Uterus (tissue), 3 donors: ENCODE measurements at regions not wholly inside any gene's neighbourhood (a gene's known extent, or its start where the extent isn't known, plus 50 kb on each side); places are given as distances from the start of the nearest gene placed in this dataset.

Experiments used
- DNase-seq, 2 donors: peaks; one replicate each; pipeline ENCODE4 v3.0.0-alpha.2; 2019 to 2020
- H3K27ac ChIP-seq, 2 donors: fragments of 200-600 bp; sonication (generic); 1 replicate in 1 of 2; 2 replicates in 1 of 2; pipeline ENCODE4 v1.5.1; 2016 to 2018
- H3K27me3 ChIP-seq, 2 donors: fragments of 200-600 bp; sonication (generic); one replicate each; pipeline ENCODE4 v1.5.1; 2018 to 2019; ENCODE audit warnings: control low read depth in 1 of 2
- H3K36me3 ChIP-seq, 2 donors: fragments of 200-600 bp; sonication (generic); one replicate each; pipeline ENCODE4 v1.5.1; 2019; ENCODE audit warnings: control low read depth in 1 of 2
- H3K4me1 ChIP-seq, 2 donors: fragments of 200-600 bp; sonication (generic); one replicate each; pipeline ENCODE4 v1.5.1; 2018 to 2019; ENCODE audit warnings: control low read depth in 1 of 2
- H3K4me3 ChIP-seq, 2 donors: fragments of 200-600 bp; sonication (generic); 1 replicate in 1 of 2; 2 replicates in 1 of 2; pipeline ENCODE4 v1.5.1; 2018 to 2019; ENCODE audit warnings: mild to moderate bottlenecking in 1 of 2
- H3K9me3 ChIP-seq, 2 donors: fragments of 200-600 bp; sonication (generic); one replicate each; pipeline ENCODE4 v1.5.1; 2019; ENCODE audit warnings: control low read depth in 1 of 2
- POLR2A ChIP-seq, 2 donors: fragments of 450-650 bp; IDR thresholded peaks; one replicate each; pipeline ENCODE4 v1.6.1; 2016; ENCODE audit warnings: antibody characterized with exemption in 2 of 2, mild to moderate bottlenecking in 1 of 2, moderate library complexity in 1 of 2
- intact Hi-C: fragments of 100-400 bp; cut with DNase I; formaldehyde crosslinking; loops from one replicate; pipeline ENCODE4 v1.15.1; 2023; ENCODE audit warnings: low total_unique reads
- TF ChIP-seq, protein P1 (sequence below), 4 experiments: fragments of 200-600 bp in 2 of 4; fragments of 450-650 bp in 2 of 4; sonication (generic) in 2 of 4; IDR thresholded peaks; one replicate each; pipeline ENCODE4 v1.5.1; 2016 to 2019; ENCODE audit warnings: antibody characterized with exemption in 4 of 4, mild to moderate bottlenecking in 2 of 4, moderate library complexity in 1 of 4
- donor health status: DM: yes; HTN: yes; CAD: no.

- H3K4me1 ChIP-seq: no peaks in the 10 kb centered on the region
- H3K27me3 ChIP-seq: no peaks in the 10 kb centered on the region
- intact Hi-C loops: no loop called here
- no peak for TF ChIP-seq POLR2A (IDR thresholded peaks at IDR 0.05)
- TF ChIP-seq, protein P1, sequence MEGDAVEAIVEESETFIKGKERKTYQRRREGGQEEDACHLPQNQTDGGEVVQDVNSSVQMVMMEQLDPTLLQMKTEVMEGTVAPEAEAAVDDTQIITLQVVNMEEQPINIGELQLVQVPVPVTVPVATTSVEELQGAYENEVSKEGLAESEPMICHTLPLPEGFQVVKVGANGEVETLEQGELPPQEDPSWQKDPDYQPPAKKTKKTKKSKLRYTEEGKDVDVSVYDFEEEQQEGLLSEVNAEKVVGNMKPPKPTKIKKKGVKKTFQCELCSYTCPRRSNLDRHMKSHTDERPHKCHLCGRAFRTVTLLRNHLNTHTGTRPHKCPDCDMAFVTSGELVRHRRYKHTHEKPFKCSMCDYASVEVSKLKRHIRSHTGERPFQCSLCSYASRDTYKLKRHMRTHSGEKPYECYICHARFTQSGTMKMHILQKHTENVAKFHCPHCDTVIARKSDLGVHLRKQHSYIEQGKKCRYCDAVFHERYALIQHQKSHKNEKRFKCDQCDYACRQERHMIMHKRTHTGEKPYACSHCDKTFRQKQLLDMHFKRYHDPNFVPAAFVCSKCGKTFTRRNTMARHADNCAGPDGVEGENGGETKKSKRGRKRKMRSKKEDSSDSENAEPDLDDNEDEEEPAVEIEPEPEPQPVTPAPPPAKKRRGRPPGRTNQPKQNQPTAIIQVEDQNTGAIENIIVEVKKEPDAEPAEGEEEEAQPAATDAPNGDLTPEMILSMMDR (IDR thresholded peaks at IDR 0.05): no peak
- H3K36me3 ChIP-seq: no peaks in the 10 kb centered on the region
- DNase-seq: no peak
- no peak overlapping the region for H3K27ac ChIP-seq
- H3K9me3 ChIP-seq: no peaks in the 10 kb centered on the region
- H3K4me3 ChIP-seq: no peak overlapping the region
These were observed 558.4 kb downstream of the PRDM9 start for GRCh38 chr5:24065779-24066178.

- H3K9me3 ChIP-seq: no peaks in the 10 kb centered on the region
- no peak overlapping the region for H3K4me3 ChIP-seq
- intact Hi-C loops: no loop called here
- H3K27ac ChIP-seq: no peak overlapping the region
- H3K4me1 ChIP-seq: no peaks in the 10 kb centered on the region
- no peaks in the 10 kb centered on the region for H3K27me3 ChIP-seq
- no peak for TF ChIP-seq POLR2A (IDR thresholded peaks at IDR 0.05)
- TF ChIP-seq, protein P1 (IDR thresholded peaks at IDR 0.05): no peak
- H3K36me3 ChIP-seq: no peaks in the 10 kb centered on the region
- DNase-seq: no peak
These were observed 559.8 kb downstream of the PRDM9 start for GRCh38 chr5:24067208-24067607.

DNA sequence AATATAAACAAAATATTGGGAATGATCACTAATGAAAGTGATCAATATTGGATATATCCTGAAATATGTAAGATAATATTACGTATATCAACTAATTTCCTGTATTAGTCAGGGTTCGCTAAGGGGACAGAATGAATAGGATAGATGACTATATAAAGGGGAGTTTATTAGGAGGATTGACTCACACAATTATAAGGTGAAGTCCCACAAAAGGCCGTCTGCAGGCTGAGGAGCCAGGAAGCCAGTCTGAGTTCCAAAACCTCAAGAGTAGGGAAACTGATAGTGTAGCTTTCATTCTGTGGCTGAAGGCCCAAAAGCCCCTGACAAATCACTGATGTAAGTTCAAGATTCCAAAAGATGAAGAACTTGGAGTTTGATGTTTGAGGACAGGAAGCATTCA is 561.1 kb downstream of the PRDM9 start:
- no peak for TF ChIP-seq POLR2A (IDR thresholded peaks at IDR 0.05)
- TF ChIP-seq, protein P1 (IDR thresholded peaks at IDR 0.05): no peak
- Histone ChIP-seq H3K4me3 (no peak overlapping the region), H3K4me1 (no peaks in the 10 kb centered on the region), H3K9me3 (no peaks in the 10 kb centered on the region), H3K27ac (no peak overlapping the region), H3K36me3 (no peaks in the 10 kb centered on the region), H3K27me3 (no peaks in the 10 kb centered on the region)
- no peak for DNase-seq
- intact Hi-C loops: no loop called here

DNA sequence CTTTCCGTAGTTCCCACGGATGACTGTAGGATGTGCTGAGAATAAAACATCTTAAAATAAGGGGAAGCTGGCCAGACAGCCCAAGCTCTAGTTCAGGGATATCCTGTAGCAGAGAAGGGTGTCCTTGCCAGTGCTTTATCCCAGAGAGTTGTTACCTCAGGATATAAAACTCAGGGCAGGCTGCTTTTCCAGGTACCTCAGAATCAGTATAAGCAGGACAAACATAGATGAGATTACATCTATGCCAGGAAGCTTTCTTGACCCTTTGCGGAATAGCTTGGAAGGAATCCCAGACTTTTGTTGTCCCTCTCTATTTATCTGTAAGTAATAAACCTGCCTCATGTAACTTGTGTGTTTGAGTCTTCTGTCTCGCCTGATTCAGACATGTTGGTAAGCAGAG is 565.7 kb downstream of the PRDM9 start:
- Histone ChIP-seq H3K9me3 (no peaks in the 10 kb centered on the region), H3K4me1 (no peaks in the 10 kb centered on the region), H3K36me3 (no peaks in the 10 kb centered on the region), H3K4me3 (no peak overlapping the region), H3K27ac (no peak overlapping the region), H3K27me3 (no peaks in the 10 kb centered on the region)
- no peak for TF ChIP-seq POLR2A (IDR thresholded peaks at IDR 0.05)
- TF ChIP-seq, protein P1 (IDR thresholded peaks at IDR 0.05): no peak
- DNase-seq: no peak
- intact Hi-C loops: no loop called here

DNA sequence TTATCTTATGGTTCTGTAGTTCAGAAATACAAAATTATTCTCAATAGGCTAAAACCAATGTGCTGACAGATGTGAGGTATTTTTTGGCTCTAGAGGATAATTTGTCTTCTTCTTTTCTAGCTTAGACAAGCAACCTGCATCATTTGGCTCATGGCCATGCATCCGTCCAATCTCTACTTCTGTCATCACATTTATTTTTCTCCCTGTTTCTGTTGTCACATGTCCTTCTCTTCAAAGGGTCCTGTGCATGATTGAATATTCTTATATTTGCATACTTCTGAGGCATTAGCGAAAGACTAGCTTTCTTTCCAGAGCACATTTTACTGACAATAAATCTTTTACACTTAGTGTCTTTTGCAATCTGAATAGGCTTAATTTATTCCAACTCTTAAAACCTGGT is 564.7 kb downstream of the CDH10 start:
- intact Hi-C loops: no loop called here
- TF ChIP-seq, protein P1 (IDR thresholded peaks at IDR 0.05): no peak
- TF ChIP-seq POLR2A (IDR thresholded peaks at IDR 0.05): no peak

More for the DNA sequence above, 564.7 kb downstream of the CDH10 start:
- H3K36me3 ChIP-seq: no peaks in the 10 kb centered on the region
- H3K4me3 ChIP-seq: no peak overlapping the region
- no peaks in the 10 kb centered on the region for H3K9me3 ChIP-seq
- no peaks in the 10 kb centered on the region for H3K4me1 ChIP-seq
- no peak for DNase-seq
- no peaks in the 10 kb centered on the region for H3K27me3 ChIP-seq
- H3K27ac ChIP-seq: no peak overlapping the region
